Gastrocnemius medialis (tissue), 4 donors: ENCODE measurements at regions not wholly inside any gene's neighbourhood (a gene's known extent, or its start where the extent isn't known, plus 50 kb on each side); places are given as distances from the start of the nearest gene placed in this dataset.

ENCODE experiments used
- ATAC-seq, 2 donors: fragments of 150-250 bp; one replicate each; pipeline ENCODE4 v1.9.1; 2016
- DNase-seq, 2 donors: peaks; one replicate each; pipeline ENCODE4 v3.0.0-alpha.2; 2019
- H3K27ac ChIP-seq, 4 donors: fragments of 200-600 bp; sonication (generic); 1 replicate in 1 of 4; 2 replicates in 3 of 4; pipeline ENCODE4 v1.5.1; 2016 to 2018; ENCODE audit warnings: mild to moderate bottlenecking in 2 of 4, moderate library complexity in 1 of 4
- H3K27me3 ChIP-seq, 3 donors: fragments of 200-600 bp; sonication (generic) in 2 of 3; 1 replicate in 1 of 3; 2 replicates in 2 of 3; pipeline versions ENCODE4 v1.5.1 to v1.6.0; 2016 to 2019; ENCODE audit warnings: mild to moderate bottlenecking in 1 of 3, moderate library complexity in 1 of 3
- H3K36me3 ChIP-seq, 2 donors: fragments of 200-600 bp; sonication (generic) in 1 of 2; one replicate each; pipeline ENCODE4 v1.5.1; 2017 to 2018
- H3K4me1 ChIP-seq, 2 donors: fragments of 200-600 bp; sonication (generic) in 1 of 2; one replicate each; pipeline ENCODE4 v1.5.1; 2016 to 2017; ENCODE audit warnings: mild to moderate bottlenecking in 2 of 2
- H3K4me3 ChIP-seq, 4 donors: fragments of 200-600 bp; sonication (generic) in 3 of 4; 1 replicate in 1 of 4; 2 replicates in 3 of 4; pipeline ENCODE4 v1.5.1; 2016 to 2019; ENCODE audit warnings: mild to moderate bottlenecking in 2 of 4
- H3K9me3 ChIP-seq, 3 donors: fragments of 200-600 bp; sonication (generic) in 2 of 3; 1 replicate in 1 of 3; 2 replicates in 2 of 3; pipeline ENCODE4 v1.5.1; 2016 to 2019
- POLR2A ChIP-seq, 2 donors: fragments of 450-650 bp; IDR thresholded peaks; one replicate each; pipeline ENCODE4 v1.6.1; 2017; ENCODE audit warnings: antibody characterized with exemption in 2 of 2, mild to moderate bottlenecking in 2 of 2, moderate library complexity in 2 of 2
- in situ Hi-C, 4 donors: fragments of 200-750 bp; cut with MboI; loops; one replicate each; pipeline versions ENCODE4 v1.15.0 to v1.8.0; 2017; ENCODE audit warnings: low sequenced_read_pairs in 4 of 4
- intact Hi-C: fragments of 100-400 bp; cut with DNase I; formaldehyde crosslinking; loops from one replicate; pipeline ENCODE4 v1.15.1; 2023; ENCODE audit warnings: low total_unique reads
- TF ChIP-seq, protein P1 (sequence below), 5 experiments: fragments of 450-650 bp in 3 of 5; fragments of 200-600 bp in 2 of 5; sonication (generic) in 2 of 5; IDR thresholded peaks in 4 of 5; conservative IDR thresholded peaks in 1 of 5; 1 replicate in 4 of 5; 2 replicates in 1 of 5; pipeline ENCODE4 v1.5.1; 2016 to 2019; ENCODE audit warnings: antibody characterized with exemption in 5 of 5, mild to moderate bottlenecking in 3 of 5, moderate library complexity in 3 of 5

DNA sequence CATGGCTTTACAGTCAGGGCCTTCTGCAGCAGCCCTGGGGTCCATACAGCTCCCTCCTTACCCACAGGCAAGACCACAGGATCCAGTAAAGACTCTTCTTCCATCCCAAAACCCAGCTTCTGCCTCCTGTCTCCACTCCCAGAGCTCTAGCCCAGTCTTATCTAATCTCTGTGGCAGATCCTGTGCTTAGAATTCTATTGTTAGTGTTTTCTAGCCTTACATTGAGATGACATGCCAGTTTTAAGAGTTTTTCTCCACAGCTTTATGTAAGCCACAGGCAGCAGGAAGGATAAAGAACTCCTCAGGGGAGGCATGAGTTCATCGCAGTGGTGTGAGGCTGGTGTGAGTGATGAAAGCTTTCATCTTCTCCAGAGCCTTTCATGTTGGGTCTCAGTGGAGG, 129.1 kb downstream of the RCHY1 start:
- TF ChIP-seq POLR2A (IDR thresholded peaks at IDR 0.05), result no peak
- TF ChIP-seq, protein P1, sequence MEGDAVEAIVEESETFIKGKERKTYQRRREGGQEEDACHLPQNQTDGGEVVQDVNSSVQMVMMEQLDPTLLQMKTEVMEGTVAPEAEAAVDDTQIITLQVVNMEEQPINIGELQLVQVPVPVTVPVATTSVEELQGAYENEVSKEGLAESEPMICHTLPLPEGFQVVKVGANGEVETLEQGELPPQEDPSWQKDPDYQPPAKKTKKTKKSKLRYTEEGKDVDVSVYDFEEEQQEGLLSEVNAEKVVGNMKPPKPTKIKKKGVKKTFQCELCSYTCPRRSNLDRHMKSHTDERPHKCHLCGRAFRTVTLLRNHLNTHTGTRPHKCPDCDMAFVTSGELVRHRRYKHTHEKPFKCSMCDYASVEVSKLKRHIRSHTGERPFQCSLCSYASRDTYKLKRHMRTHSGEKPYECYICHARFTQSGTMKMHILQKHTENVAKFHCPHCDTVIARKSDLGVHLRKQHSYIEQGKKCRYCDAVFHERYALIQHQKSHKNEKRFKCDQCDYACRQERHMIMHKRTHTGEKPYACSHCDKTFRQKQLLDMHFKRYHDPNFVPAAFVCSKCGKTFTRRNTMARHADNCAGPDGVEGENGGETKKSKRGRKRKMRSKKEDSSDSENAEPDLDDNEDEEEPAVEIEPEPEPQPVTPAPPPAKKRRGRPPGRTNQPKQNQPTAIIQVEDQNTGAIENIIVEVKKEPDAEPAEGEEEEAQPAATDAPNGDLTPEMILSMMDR (IDR thresholded peaks at IDR 0.05 in 4 of 5, conservative IDR thresholded peaks at IDR 0.05 in 1 of 5), result no peak
- in situ Hi-C loops, result no loop called here
- intact Hi-C loops, result no loop called here
- H3K27ac ChIP-seq, result no peak overlapping the region
- no peak for ATAC-seq
- no peaks in the 10 kb centered on the region for H3K36me3 ChIP-seq
- H3K27me3 ChIP-seq, result no peaks in the 10 kb centered on the region
- DNase-seq, result no peak
- H3K9me3 ChIP-seq, result no peaks in the 10 kb centered on the region
- no peak overlapping the region for H3K4me3 ChIP-seq
- H3K4me1 ChIP-seq, result no peaks in the 10 kb centered on the region

DNA sequence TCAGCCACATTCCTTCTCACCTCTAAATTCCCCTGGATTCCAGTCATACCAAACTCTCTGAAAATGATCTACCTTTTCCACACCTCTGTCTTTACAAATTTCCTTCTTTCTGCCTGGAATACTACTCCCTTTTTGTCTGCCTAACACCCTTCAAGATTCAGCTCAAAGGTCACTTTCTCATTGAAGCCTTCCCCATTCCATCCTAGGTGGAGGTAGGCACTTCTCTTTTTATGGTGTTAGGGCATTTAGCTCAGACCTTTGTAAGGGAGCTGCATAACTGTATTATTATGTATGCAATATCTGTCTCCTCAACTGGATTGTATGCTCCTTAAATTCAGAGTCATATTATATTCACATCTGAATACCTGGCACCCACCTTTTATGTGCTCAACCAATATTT, 137.7 kb downstream of the RCHY1 start:
- TF ChIP-seq, protein P1 (IDR thresholded peaks at IDR 0.05 in 4 of 5, conservative IDR thresholded peaks at IDR 0.05 in 1 of 5), result no peak
- no peak for TF ChIP-seq POLR2A (IDR thresholded peaks at IDR 0.05)
- Histone ChIP-seq H3K27me3 (no peaks in the 10 kb centered on the region), H3K27ac (no peak overlapping the region), H3K4me3 (no peak overlapping the region), H3K4me1 (no peaks in the 10 kb centered on the region), H3K9me3 (no peaks in the 10 kb centered on the region), H3K36me3 (no peaks in the 10 kb centered on the region)
- in situ Hi-C loops (no loop called here), intact Hi-C loops (no loop called here)
- no peak for DNase-seq
- no peak for ATAC-seq

- TF ChIP-seq, protein P1 (IDR thresholded peaks at IDR 0.05 in 4 of 5, conservative IDR thresholded peaks at IDR 0.05 in 1 of 5), result no peak
- no peak for TF ChIP-seq POLR2A (IDR thresholded peaks at IDR 0.05)
- Histone ChIP-seq H3K9me3 (no peaks in the 10 kb centered on the region), H3K36me3 (no peaks in the 10 kb centered on the region), H3K27ac (no peak overlapping the region), H3K27me3 (no peaks in the 10 kb centered on the region), H3K4me1 (no peaks in the 10 kb centered on the region), H3K4me3 (no peak overlapping the region)
- DNase-seq (no peak), ATAC-seq (no peak)
- intact Hi-C loops (no loop called here), in situ Hi-C loops (no loop called here)
Measured at GRCh38 chr4:75371915-75372314, 142.3 kb downstream of the RCHY1 start.

DNA sequence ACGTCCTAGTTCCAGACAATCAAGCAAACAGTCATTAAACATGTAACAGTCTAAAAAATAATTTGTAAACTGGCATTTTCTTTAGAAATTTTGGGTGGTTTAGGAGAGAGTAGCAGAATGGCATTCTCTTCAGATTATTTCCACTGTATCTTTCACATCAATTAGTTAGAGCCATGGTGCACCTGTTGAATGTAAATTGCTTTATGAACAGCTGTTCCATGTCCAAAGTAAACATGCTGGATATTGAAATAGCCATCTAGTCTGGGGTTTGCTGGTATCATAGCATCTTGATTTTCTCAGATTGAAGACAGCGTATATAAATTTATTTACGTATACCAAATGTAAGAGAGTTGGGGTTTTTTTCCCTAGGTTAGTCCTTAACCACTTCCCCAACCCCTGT, 143.6 kb downstream of the RCHY1 start:
- Histone ChIP-seq H3K27ac (no peak overlapping the region), H3K9me3 (no peaks in the 10 kb centered on the region), H3K27me3 (no peaks in the 10 kb centered on the region), H3K36me3 (no peaks in the 10 kb centered on the region), H3K4me3 (no peak overlapping the region), H3K4me1 (no peaks in the 10 kb centered on the region)
- in situ Hi-C loops, result no loop called here
- intact Hi-C loops, result no loop called here
- ATAC-seq (no peak), DNase-seq (no peak)
- TF ChIP-seq, protein P1 (IDR thresholded peaks at IDR 0.05 in 4 of 5, conservative IDR thresholded peaks at IDR 0.05 in 1 of 5), result no peak

GRCh38 chr4:75345423-75345822, 168.8 kb downstream of the RCHY1 start:
- in situ Hi-C loops (no loop called here), intact Hi-C loops (no loop called here)
- TF ChIP-seq, protein P1 (IDR thresholded peaks at IDR 0.05 in 4 of 5, conservative IDR thresholded peaks at IDR 0.05 in 1 of 5), result no peak
- Histone ChIP-seq H3K4me1 (no peaks in the 10 kb centered on the region), H3K9me3 (no peaks in the 10 kb centered on the region), H3K27ac (no peak overlapping the region), H3K36me3 (no peaks in the 10 kb centered on the region), H3K4me3 (no peak overlapping the region), H3K27me3 (no peaks in the 10 kb centered on the region)
- no peak for DNase-seq
- ATAC-seq, result no peak
